ENCODE measurements at regions not wholly inside any gene's neighbourhood (a gene's known extent, or its start where the extent isn't known, plus 50 kb on each side); places are given as distances from the start of the nearest gene placed in this dataset.

DNA sequence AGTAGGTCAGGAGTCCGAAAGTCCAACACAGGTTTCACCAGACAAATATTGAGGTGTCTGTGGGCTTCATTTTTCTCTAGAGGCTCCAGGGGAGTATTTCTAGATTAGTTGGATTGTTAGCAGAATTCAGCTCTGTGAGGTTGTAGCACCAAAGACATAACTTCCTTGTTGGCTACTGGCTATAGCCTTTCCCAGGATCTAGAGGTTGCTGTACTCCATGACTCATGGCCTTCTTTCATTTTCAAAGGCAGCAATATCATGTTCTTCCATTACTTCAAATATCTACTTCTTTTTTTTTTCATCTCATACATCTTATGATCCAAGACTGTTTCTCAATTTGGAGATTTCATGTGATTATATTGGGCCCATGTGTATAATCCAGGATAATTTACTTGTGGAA lies 404.0 kb upstream of the FAM174A start:
- Histone ChIP-seq H3K4me1 (ENCODE audit: insufficient read depth, low read length) (no peaks in the 10 kb centered on the region), H3K79me2 (ENCODE audit: insufficient read depth, low read length) (no peaks in the 10 kb centered on the region), H2AFZ (ENCODE audit: low read length) (no peak overlapping the region), H3K9me3 (ENCODE audit: low read depth, low read length) (peaks cover 3% of the 10 kb centered on the region), H3K4me2 (ENCODE audit: insufficient read depth, low read length) (no peak overlapping the region), H3K36me3 (ENCODE audit: insufficient read depth, low read length) (no peaks in the 10 kb centered on the region), H3K4me3 (ENCODE audit: insufficient read depth, low read length) (no peak overlapping the region), H4K20me1 (ENCODE audit: insufficient read depth, low read length) (no peaks in the 10 kb centered on the region), H3K27me3 (ENCODE audit: insufficient read depth, low read length) (no peaks in the 10 kb centered on the region), H3K27ac (ENCODE audit: low read depth, low read length) (no peak overlapping the region)
- TF ChIP-seq, protein P1, sequence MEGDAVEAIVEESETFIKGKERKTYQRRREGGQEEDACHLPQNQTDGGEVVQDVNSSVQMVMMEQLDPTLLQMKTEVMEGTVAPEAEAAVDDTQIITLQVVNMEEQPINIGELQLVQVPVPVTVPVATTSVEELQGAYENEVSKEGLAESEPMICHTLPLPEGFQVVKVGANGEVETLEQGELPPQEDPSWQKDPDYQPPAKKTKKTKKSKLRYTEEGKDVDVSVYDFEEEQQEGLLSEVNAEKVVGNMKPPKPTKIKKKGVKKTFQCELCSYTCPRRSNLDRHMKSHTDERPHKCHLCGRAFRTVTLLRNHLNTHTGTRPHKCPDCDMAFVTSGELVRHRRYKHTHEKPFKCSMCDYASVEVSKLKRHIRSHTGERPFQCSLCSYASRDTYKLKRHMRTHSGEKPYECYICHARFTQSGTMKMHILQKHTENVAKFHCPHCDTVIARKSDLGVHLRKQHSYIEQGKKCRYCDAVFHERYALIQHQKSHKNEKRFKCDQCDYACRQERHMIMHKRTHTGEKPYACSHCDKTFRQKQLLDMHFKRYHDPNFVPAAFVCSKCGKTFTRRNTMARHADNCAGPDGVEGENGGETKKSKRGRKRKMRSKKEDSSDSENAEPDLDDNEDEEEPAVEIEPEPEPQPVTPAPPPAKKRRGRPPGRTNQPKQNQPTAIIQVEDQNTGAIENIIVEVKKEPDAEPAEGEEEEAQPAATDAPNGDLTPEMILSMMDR (IDR thresholded peaks at IDR 0.05; ENCODE audit: extremely low read depth, low read depth, low read length), result no peak
- DNase-seq (ENCODE audit: insufficient read length, low spot score, missing footprints), result no peak

DNA sequence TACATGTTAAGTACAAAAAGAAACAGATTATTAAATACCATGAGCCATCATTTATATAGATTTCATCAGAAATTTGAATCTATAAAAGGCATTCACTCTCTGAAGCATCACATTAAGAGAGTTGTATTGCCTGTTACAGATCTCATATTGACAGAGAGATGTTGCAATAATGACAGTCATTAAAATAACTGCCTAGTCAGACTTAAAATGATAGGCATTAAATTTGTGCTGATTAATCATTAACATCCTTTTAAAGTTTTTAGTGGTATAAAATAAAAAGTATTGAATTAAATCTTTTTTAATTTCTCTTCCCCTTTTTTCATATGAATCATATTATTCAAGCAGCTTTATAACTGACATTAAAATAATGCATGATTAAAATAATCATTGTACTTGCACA lies 404.9 kb upstream of the FAM174A start:
- TF ChIP-seq, protein P1 (IDR thresholded peaks at IDR 0.05; ENCODE audit: extremely low read depth, low read depth, low read length), result no peak
- Histone ChIP-seq H4K20me1 (ENCODE audit: insufficient read depth, low read length) (no peaks in the 10 kb centered on the region), H3K4me1 (ENCODE audit: insufficient read depth, low read length) (no peaks in the 10 kb centered on the region), H3K79me2 (ENCODE audit: insufficient read depth, low read length) (no peaks in the 10 kb centered on the region), H3K27ac (ENCODE audit: low read depth, low read length) (no peak overlapping the region), H2AFZ (ENCODE audit: low read length) (no peak overlapping the region), H3K27me3 (ENCODE audit: insufficient read depth, low read length) (no peaks in the 10 kb centered on the region), H3K4me3 (ENCODE audit: insufficient read depth, low read length) (no peak overlapping the region), H3K36me3 (ENCODE audit: insufficient read depth, low read length) (no peaks in the 10 kb centered on the region), H3K9me3 (ENCODE audit: low read depth, low read length) (peaks cover 3% of the 10 kb centered on the region), H3K4me2 (ENCODE audit: insufficient read depth, low read length) (no peak overlapping the region)
- DNase-seq (ENCODE audit: insufficient read length, low spot score, missing footprints), result no peak

DNA sequence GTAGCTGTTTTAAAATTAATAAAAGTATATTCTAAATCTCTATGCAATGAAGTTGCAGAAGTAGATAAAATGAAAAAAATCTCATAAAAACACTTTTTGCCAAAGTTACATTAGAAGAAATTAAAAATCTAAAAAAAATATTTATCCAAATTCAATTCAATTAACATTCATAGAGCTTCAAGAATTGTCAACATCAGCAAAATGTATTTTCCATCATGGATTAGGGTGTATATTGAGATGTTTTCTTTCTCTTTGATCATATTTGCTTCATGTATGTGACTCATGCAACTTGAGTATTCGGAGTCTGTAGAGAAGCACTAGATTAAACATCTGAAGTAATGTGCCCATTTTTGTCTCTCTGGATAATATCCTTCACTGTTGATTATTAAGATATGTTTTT lies 415.3 kb upstream of the FAM174A start:
- Histone ChIP-seq H3K36me3 (ENCODE audit: insufficient read depth, low read length) (no peaks in the 10 kb centered on the region), H3K27me3 (ENCODE audit: insufficient read depth, low read length) (no peaks in the 10 kb centered on the region), H3K4me3 (ENCODE audit: insufficient read depth, low read length) (no peak overlapping the region), H3K4me2 (ENCODE audit: insufficient read depth, low read length) (no peak overlapping the region), H3K79me2 (ENCODE audit: insufficient read depth, low read length) (no peaks in the 10 kb centered on the region), H2AFZ (ENCODE audit: low read length) (no peak overlapping the region), H3K27ac (ENCODE audit: low read depth, low read length) (no peak overlapping the region), H3K4me1 (ENCODE audit: insufficient read depth, low read length) (no peaks in the 10 kb centered on the region), H4K20me1 (ENCODE audit: insufficient read depth, low read length) (no peaks in the 10 kb centered on the region), H3K9me3 (ENCODE audit: low read depth, low read length) (peaks cover 2% of the 10 kb centered on the region)
- TF ChIP-seq, protein P1 (IDR thresholded peaks at IDR 0.05; ENCODE audit: extremely low read depth, low read depth, low read length), result no peak
- DNase-seq (ENCODE audit: insufficient read length, low spot score, missing footprints), result no peak

DNA sequence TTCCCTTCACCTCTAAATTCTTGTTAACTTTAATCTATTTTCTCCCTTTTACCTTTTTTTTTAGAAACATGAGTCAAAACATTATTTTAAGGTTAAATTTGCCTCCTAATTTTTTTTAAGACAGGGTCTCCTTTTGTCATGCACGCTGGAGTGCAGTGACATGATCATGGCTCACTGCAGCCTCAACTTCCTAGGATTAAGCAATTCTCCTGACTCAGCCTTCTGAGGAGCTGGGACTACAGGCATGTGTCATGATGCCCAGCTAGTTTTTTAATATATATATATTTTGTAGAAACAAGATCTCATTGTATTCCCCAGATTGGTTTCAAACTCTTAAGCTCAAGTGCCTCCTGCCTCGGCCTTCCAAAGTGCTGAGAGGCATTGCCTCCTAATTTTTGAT lies 424.7 kb upstream of the FAM174A start:
- H3K9me3 ChIP-seq (ENCODE audit: low read depth, low read length), result no peaks in the 10 kb centered on the region
- no peaks in the 10 kb centered on the region for H3K27me3 ChIP-seq (ENCODE audit: insufficient read depth, low read length)
- no peak overlapping the region for H2AFZ ChIP-seq (ENCODE audit: low read length)
- TF ChIP-seq, protein P1 (IDR thresholded peaks at IDR 0.05; ENCODE audit: extremely low read depth, low read depth, low read length), result no peak
- no peak overlapping the region for H3K4me3 ChIP-seq (ENCODE audit: insufficient read depth, low read length)
- H3K36me3 ChIP-seq (ENCODE audit: insufficient read depth, low read length), result no peaks in the 10 kb centered on the region
- no peak overlapping the region for H3K4me2 ChIP-seq (ENCODE audit: insufficient read depth, low read length)
- H3K79me2 ChIP-seq (ENCODE audit: insufficient read depth, low read length), result no peaks in the 10 kb centered on the region
- H3K27ac ChIP-seq (ENCODE audit: low read depth, low read length), result no peak overlapping the region
- no peak for DNase-seq (ENCODE audit: insufficient read length, low spot score, missing footprints)
- no peaks in the 10 kb centered on the region for H3K4me1 ChIP-seq (ENCODE audit: insufficient read depth, low read length)
- H4K20me1 ChIP-seq (ENCODE audit: insufficient read depth, low read length), result no peaks in the 10 kb centered on the region
